ENCODE measurements at regions not wholly inside any gene's neighbourhood (a gene's known extent, or its start where the extent isn't known, plus 50 kb on each side); places are given as distances from the start of the nearest gene placed in this dataset.

- H3K23me2 ChIP-seq (ENCODE audit: low read depth, low read length): no peaks in the 10 kb centered on the region
- H4K91ac ChIP-seq (replicated peaks; ENCODE audit: insufficient read length, low read length): no peak overlapping the region
- no peak overlapping the region for H3K4me3 ChIP-seq (ENCODE audit: extremely low read depth in 1 of 4, insufficient read depth in 2 of 4, low read depth in 3 of 4, low read length in 4 of 4)
- no peak overlapping the region for H4K5ac ChIP-seq (ENCODE audit: insufficient read length, low read depth, low read length)
- H3K27ac ChIP-seq (ENCODE audit: low read depth, low read length): no peak overlapping the region
- H3K79me2 ChIP-seq (ENCODE audit: control insufficient read depth in 1 of 2, insufficient read depth in 2 of 2, low read length in 2 of 2): no peaks in the 10 kb centered on the region
- H2BK12ac ChIP-seq (ENCODE audit: low read depth, low read length): no peak overlapping the region
- H2AK5ac ChIP-seq (ENCODE audit: low read depth, low read length): no peak overlapping the region
- H4K8ac ChIP-seq (ENCODE audit: extremely low read depth, insufficient read depth, low read length): no peak overlapping the region
- H4K20me1 ChIP-seq (replicated peaks in 1 of 2; ENCODE audit: control insufficient read depth in 1 of 2, insufficient read depth in 2 of 2, low read length in 2 of 2): no peaks in the 10 kb centered on the region
- CTCF ChIA-PET (ENCODE audit: partially characterized antibody): interaction anchor here (1.0 to 1.6 kb wide), 2 partner anchors 10 to 11 kb away, joined by 3 to 5 read pairs; no protein-coding TSS in a partner anchor
- no peak overlapping the region for H2BK15ac ChIP-seq (ENCODE audit: low read length)
- H3K9me3 ChIP-seq (ENCODE audit: insufficient read depth in 2 of 2, low read depth in 1 of 2, low read length in 1 of 2): no peaks in the 10 kb centered on the region
- H3K18ac ChIP-seq (ENCODE audit: extremely low read depth, low read length): no peak overlapping the region
- H2BK5ac ChIP-seq (ENCODE audit: low read depth, low read length): no peak overlapping the region
- no peak overlapping the region for H3K4ac ChIP-seq (replicated peaks; ENCODE audit: insufficient read length, low read depth, low read length)
- POLR2A ChIA-PET (ENCODE audit: partially characterized antibody): no interaction called here
- no peak overlapping the region for H3K14ac ChIP-seq (ENCODE audit: insufficient read length)
- no peak overlapping the region for H2BK120ac ChIP-seq (replicated peaks; ENCODE audit: low read depth, low read length)
- 91% methylated on average over 3 of the region's 3 CpGs; no CpG with 5 or more reads in 1 of the 2 experiments for WGBS, 2 experiments (ENCODE audit: extremely low coverage in 1 of 2, insufficient coverage in 1 of 2, insufficient read length in 1 of 2, insufficient replicate concordance in 2 of 2, low coverage in 1 of 2, low lambda C conversion rate in 2 of 2, missing lambda C conversion rate in 1 of 2)
- no peak overlapping the region for H3K4me2 ChIP-seq (ENCODE audit: insufficient read depth in 1 of 2, low read depth in 2 of 2, low read length in 2 of 2)
- H2AFZ ChIP-seq (ENCODE audit: low read length): no peak overlapping the region
- H3K23ac ChIP-seq (ENCODE audit: insufficient read length): no peak overlapping the region
- peaks cover 0 to 4% (median 2%) of the 10 kb centered on the region in 4 experiments; a peak in 3 of 7 replicates for H3K4me1 ChIP-seq (replicated peaks in 1 of 4; ENCODE audit: control insufficient read depth in 3 of 4, insufficient read depth in 4 of 4, low read length in 3 of 4)
- no peak overlapping the region for H2BK20ac ChIP-seq (ENCODE audit: low read length)
- no peaks in the 10 kb centered on the region for H3K79me1 ChIP-seq (ENCODE audit: low read depth, low read length)
- H3K36me3 ChIP-seq (ENCODE audit: control insufficient read depth in 2 of 4, insufficient read depth in 4 of 4, low read length in 3 of 4): no peaks in the 10 kb centered on the region
- FAIRE-seq: no peak
- H3K56ac ChIP-seq (replicated peaks; ENCODE audit: insufficient read length, low read depth, low read length): no peak overlapping the region
- no peaks in the 10 kb centered on the region for H3K27me3 ChIP-seq (replicated peaks in 1 of 4; ENCODE audit: control insufficient read depth in 3 of 4, extremely low read depth in 1 of 4, insufficient read depth in 3 of 4, low read length in 3 of 4)
- no peak overlapping the region for H3K9ac ChIP-seq (replicated peaks in 1 of 4; ENCODE audit: extremely low read depth in 1 of 4, low read depth in 3 of 4, low read length in 3 of 4)
- no peak for DNase-seq (ENCODE audit: low read depth in 1 of 2, low spot score in 2 of 2)
- no peak for TF ChIP-seq JUND (IDR thresholded peaks at IDR 0.05; ENCODE audit: low read length)
- TF ChIP-seq KDM4A (IDR thresholded peaks at IDR 0.05; ENCODE audit: low read depth, low read length, severe bottlenecking): no peak
- TF ChIP-seq KDM1A (IDR thresholded peaks at IDR 0.05; ENCODE audit: borderline replicate concordance, low read length): no peak
- TF ChIP-seq RXRA (IDR thresholded peaks at IDR 0.05; ENCODE audit: insufficient read depth, low read depth, low read length): no peak
- no peak for TF ChIP-seq HDAC6 (IDR thresholded peaks at IDR 0.05; ENCODE audit: low read depth, low read length)
- no peak for TF ChIP-seq ASH2L (IDR thresholded peaks at IDR 0.05; ENCODE audit: low read length)
- no peak for TF ChIP-seq KDM5A (IDR thresholded peaks at IDR 0.05; ENCODE audit: low read length)
- no peak for TF ChIP-seq HDAC2 (IDR thresholded peaks at IDR 0.05; ENCODE audit: borderline replicate concordance in 1 of 2, low read depth in 2 of 2, low read length in 2 of 2)
- no peak for TF ChIP-seq CBX5 (IDR thresholded peaks at IDR 0.05; ENCODE audit: low read depth, low read length)
- TF ChIP-seq CBX8 (IDR thresholded peaks at IDR 0.05; ENCODE audit: borderline replicate concordance, low read depth, low read length): no peak
- TF ChIP-seq EP300 (IDR thresholded peaks at IDR 0.05; ENCODE audit: borderline replicate concordance in 1 of 2, low read depth in 2 of 2, low read length in 2 of 2): no peak
- no peak for TF ChIP-seq RFX5 (IDR thresholded peaks at IDR 0.05; ENCODE audit: borderline replicate concordance, low read depth, low read length)
- no peak for TF ChIP-seq TCF12 (IDR thresholded peaks at IDR 0.05; ENCODE audit: low read depth, low read length)
- no peak for TF ChIP-seq PHF8 (conservative IDR thresholded peaks at IDR 0.05; ENCODE audit: low read depth, low read length)
- TF ChIP-seq BCL11A (IDR thresholded peaks at IDR 0.05; ENCODE audit: low read depth in 2 of 2, low read length in 2 of 2): no peak
These were observed 871.2 kb upstream of the POU3F3 start for GRCh38 chr2:103982691-103983090.

All from H1 (cell line).